ENCODE measurements at regions not wholly inside any gene's neighbourhood (a gene's known extent, or its start where the extent isn't known, plus 50 kb on each side); places are given as distances from the start of the nearest gene placed in this dataset.

DNA sequence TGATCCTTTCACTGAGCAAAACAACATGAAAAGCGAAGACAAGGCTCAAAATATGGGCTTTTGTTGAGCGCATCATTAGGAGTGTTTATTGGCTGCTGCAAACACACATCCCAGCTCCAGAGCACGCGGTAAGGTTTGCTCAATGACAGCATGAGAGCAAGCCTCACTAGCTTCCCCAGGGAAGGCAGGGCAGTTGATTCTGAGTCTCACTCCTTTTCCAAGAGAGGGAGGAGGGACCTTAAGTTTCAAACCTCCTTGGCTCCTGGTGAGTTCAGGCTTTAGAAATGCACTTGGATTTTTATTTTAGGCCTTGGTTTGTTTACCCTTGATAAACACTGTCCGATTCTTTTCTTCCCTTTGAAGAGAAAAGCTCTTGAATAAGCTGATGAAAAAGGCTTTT lies 69.1 kb upstream of the CACNA2D3 start:
- no peak overlapping the region for H3K4me3 ChIP-seq
- no peaks in the 10 kb centered on the region for H3K9me3 ChIP-seq
- peak in 1 of 5 donors; percentile 35 for DNase-seq
- 15 to 25% (median 16%) methylated on average over 5 of the region's 5 CpGs for WGBS, 3 donors
- H3K36me3 ChIP-seq = no peaks in the 10 kb centered on the region
- no peak overlapping the region for H3K27ac ChIP-seq
- intact Hi-C loops (cut with DNase I) = no loop called here
- H3K27me3 ChIP-seq = no peaks in the 10 kb centered on the region
- H3K4me1 ChIP-seq (ENCODE audit: insufficient read depth) = peaks cover 2% of the 10 kb centered on the region
- TF ChIP-seq POLR2A (IDR thresholded peaks at IDR 0.05) (no peak), EP300 (IDR thresholded peaks at IDR 0.05) (no peak)
- TF ChIP-seq, protein P1, sequence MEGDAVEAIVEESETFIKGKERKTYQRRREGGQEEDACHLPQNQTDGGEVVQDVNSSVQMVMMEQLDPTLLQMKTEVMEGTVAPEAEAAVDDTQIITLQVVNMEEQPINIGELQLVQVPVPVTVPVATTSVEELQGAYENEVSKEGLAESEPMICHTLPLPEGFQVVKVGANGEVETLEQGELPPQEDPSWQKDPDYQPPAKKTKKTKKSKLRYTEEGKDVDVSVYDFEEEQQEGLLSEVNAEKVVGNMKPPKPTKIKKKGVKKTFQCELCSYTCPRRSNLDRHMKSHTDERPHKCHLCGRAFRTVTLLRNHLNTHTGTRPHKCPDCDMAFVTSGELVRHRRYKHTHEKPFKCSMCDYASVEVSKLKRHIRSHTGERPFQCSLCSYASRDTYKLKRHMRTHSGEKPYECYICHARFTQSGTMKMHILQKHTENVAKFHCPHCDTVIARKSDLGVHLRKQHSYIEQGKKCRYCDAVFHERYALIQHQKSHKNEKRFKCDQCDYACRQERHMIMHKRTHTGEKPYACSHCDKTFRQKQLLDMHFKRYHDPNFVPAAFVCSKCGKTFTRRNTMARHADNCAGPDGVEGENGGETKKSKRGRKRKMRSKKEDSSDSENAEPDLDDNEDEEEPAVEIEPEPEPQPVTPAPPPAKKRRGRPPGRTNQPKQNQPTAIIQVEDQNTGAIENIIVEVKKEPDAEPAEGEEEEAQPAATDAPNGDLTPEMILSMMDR (IDR thresholded peaks at IDR 0.05) = no peak

DNA sequence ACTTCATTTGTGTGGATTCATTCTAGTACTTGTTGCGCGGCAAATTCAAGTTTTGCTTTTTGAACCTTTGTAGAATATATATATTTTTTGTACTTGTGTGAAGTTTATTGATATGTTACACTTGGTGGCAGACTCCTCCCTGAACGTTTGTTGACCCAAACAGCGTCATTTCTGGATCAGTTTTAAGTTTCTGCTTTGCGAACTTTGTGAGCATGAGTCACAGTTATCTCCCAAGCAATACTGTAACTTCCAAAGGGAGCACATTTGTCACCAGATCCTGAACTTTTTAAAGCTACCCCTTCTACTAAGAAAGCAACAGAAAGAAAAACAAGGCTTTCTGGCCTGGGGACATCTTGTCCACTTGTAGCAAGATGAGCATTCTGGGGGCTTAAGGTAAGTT lies 74.8 kb upstream of the CACNA2D3 start:
- Histone ChIP-seq H3K4me3 (no peak overlapping the region), H3K27ac (no peak overlapping the region), H3K36me3 (no peaks in the 10 kb centered on the region), H3K4me1 (ENCODE audit: insufficient read depth) (peaks cover 14% of the 10 kb centered on the region), H3K27me3 (no peaks in the 10 kb centered on the region), H3K9me3 (no peaks in the 10 kb centered on the region)
- WGBS, 3 donors = 69 to 76% (median 73%) methylated on average over 5 of the region's 5 CpGs
- intact Hi-C loops (cut with DNase I) = no loop called here
- TF ChIP-seq, protein P1 (IDR thresholded peaks at IDR 0.05) = no peak
- no peak for TF ChIP-seq EP300 (IDR thresholded peaks at IDR 0.05)
- no peak for TF ChIP-seq POLR2A (IDR thresholded peaks at IDR 0.05)
- DNase-seq = no peak

DNA sequence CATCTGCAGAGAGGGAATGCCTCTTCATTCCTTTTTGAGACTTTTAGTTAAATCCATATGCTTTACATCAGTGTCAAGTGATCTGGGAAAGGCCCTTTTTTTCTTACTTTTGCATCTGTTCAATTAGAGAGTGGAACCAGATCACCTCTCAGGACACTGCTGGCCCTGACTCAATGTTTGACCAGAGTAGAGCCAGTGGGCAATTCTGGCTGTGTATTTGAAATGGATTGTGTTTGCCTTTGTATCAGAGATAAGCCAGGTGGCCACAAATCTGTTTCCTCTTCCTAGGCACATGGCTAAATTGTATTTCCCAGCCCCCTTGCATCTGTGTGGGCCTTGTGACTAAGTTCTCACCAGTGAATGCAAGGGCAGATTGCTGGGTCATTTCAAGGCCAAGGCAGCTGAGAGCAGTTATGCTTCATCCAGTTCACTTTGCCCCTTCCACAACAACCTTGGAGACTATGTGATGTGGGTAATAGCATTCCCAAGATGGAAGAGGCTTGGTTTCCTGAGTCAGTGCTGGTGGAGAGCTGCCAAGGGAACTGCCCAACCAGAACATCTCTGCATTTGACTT lies 75.6 kb upstream of the CACNA2D3 start:
- no peak for TF ChIP-seq EP300 (IDR thresholded peaks at IDR 0.05)
- no peak for TF ChIP-seq POLR2A (IDR thresholded peaks at IDR 0.05)
- TF ChIP-seq, protein P1 (IDR thresholded peaks at IDR 0.05) = no peak
- H3K4me1 ChIP-seq (ENCODE audit: insufficient read depth) = peaks cover 14% of the 10 kb centered on the region
- intact Hi-C loops (cut with DNase I) = no loop called here
- peak; percentile 27 to 50 (median 40) for DNase-seq
- no peak overlapping the region for H3K27ac ChIP-seq
- no peak overlapping the region for H3K4me3 ChIP-seq
- no peaks in the 10 kb centered on the region for H3K27me3 ChIP-seq
- H3K9me3 ChIP-seq = no peaks in the 10 kb centered on the region
- no peaks in the 10 kb centered on the region for H3K36me3 ChIP-seq

DNA sequence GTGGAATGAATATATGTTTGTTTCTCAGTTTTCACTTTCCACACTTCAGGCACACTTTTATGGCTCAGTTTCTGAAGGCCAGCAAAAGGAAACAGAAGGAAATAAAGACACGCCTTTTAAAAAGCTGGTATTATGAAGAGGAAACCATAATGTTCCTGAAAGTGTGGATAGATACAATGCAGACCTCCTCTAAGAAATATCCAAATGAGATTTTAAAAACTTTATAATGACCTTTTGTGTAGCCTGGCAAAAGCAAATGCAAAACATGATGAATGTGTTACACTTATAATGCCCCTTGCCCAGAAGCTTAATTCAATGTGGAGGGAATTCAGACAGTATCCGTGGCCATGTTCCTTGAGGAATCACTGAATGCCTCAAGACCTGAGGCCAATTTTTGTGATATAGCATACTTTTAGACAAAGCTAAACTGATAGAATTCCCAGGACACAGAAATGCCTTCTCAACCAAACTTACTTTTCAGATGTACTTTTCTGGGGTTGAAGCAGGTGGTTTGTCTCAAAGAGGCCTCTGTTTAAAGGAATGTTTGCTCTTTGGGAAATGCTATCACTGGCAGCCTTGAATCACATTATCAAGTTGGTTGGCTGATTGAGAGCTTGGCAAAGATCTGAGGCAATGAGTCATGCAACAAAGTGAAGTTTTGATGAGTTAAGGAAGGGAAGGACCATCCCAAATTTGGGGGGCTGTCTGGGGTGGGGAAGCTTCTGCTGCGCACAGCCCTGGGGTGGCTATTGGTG lies 77.1 kb upstream of the CACNA2D3 start:
- no peaks in the 10 kb centered on the region for H3K36me3 ChIP-seq
- H3K9me3 ChIP-seq = no peaks in the 10 kb centered on the region
- no peaks in the 10 kb centered on the region for H3K27me3 ChIP-seq
- H3K4me1 ChIP-seq (ENCODE audit: insufficient read depth) = peaks cover 14% of the 10 kb centered on the region
- DNase-seq = no peak
- WGBS, 3 donors = 40 to 53% (median 43%) methylated on average over 3 of the region's 3 CpGs
- TF ChIP-seq POLR2A (IDR thresholded peaks at IDR 0.05) = no peak
- TF ChIP-seq, protein P1 (IDR thresholded peaks at IDR 0.05) = no peak
- intact Hi-C loops (cut with DNase I) = no loop called here
- H3K27ac ChIP-seq = no peak overlapping the region
- no peak overlapping the region for H3K4me3 ChIP-seq
